ENCODE measurements at regions not wholly inside any gene's neighbourhood (a gene's known extent, or its start where the extent isn't known, plus 50 kb on each side); places are given as distances from the start of the nearest gene placed in this dataset.

- no peak for TF ChIP-seq FOS (IDR thresholded peaks at IDR 0.05; ENCODE audit: borderline replicate concordance, insufficient read depth, low read length)
- TF ChIP-seq JUN (IDR thresholded peaks at IDR 0.05; ENCODE audit: borderline replicate concordance, insufficient read depth, insufficient read length, low read depth) = no peak
- no peak for TF ChIP-seq GATA2 (IDR thresholded peaks at IDR 0.05; ENCODE audit: insufficient read depth, insufficient read length, low read depth, low read length)
- no peak for TF ChIP-seq MYC (IDR thresholded peaks at IDR 0.05; ENCODE audit: low read depth, low read length)
- TF ChIP-seq, protein P1, sequence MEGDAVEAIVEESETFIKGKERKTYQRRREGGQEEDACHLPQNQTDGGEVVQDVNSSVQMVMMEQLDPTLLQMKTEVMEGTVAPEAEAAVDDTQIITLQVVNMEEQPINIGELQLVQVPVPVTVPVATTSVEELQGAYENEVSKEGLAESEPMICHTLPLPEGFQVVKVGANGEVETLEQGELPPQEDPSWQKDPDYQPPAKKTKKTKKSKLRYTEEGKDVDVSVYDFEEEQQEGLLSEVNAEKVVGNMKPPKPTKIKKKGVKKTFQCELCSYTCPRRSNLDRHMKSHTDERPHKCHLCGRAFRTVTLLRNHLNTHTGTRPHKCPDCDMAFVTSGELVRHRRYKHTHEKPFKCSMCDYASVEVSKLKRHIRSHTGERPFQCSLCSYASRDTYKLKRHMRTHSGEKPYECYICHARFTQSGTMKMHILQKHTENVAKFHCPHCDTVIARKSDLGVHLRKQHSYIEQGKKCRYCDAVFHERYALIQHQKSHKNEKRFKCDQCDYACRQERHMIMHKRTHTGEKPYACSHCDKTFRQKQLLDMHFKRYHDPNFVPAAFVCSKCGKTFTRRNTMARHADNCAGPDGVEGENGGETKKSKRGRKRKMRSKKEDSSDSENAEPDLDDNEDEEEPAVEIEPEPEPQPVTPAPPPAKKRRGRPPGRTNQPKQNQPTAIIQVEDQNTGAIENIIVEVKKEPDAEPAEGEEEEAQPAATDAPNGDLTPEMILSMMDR (IDR thresholded peaks at IDR 0.05; ENCODE audit: extremely low read depth in 1 of 2, insufficient read depth in 1 of 2, low read depth in 1 of 2, low read length in 2 of 2) = no peak
- no peak for TF ChIP-seq POLR2AphosphoS5 (IDR thresholded peaks at IDR 0.05; ENCODE audit: insufficient read depth, low read depth, low read length)
- no peak for TF ChIP-seq EZH2 (IDR thresholded peaks at IDR 0.05; ENCODE audit: borderline replicate concordance, low read depth, low read length, severe bottlenecking)
- no peak for TF ChIP-seq POLR2A (IDR thresholded peaks at IDR 0.05; ENCODE audit: low read depth, low read length)
- intact Hi-C loops (cut with micrococcal nuclease) = no loop called here
- Histone ChIP-seq H4K20me1 (replicated peaks; ENCODE audit: control insufficient read depth, extremely low read depth, insufficient read depth, low read length) (no peaks in the 10 kb centered on the region), H3K9ac (replicated peaks; ENCODE audit: extremely low read depth, insufficient read depth, low read length) (no peak overlapping the region), H2AFZ (ENCODE audit: low read depth, low read length) (no peak overlapping the region), H3K36me3 (ENCODE audit: control insufficient read depth in 2 of 2, extremely low read depth in 1 of 2, insufficient read depth in 2 of 2, low read length in 2 of 2) (no peaks in the 10 kb centered on the region), H3K4me1 (ENCODE audit: control insufficient read depth, extremely low read depth, insufficient read depth, low read length) (no peaks in the 10 kb centered on the region), H3K9me3 (replicated peaks; ENCODE audit: control insufficient read depth, insufficient read depth, low read length) (no peaks in the 10 kb centered on the region), H3K9me1 (replicated peaks; ENCODE audit: control insufficient read depth, extremely low read depth, insufficient read depth, low read length) (no peaks in the 10 kb centered on the region), H3K27me3 (ENCODE audit: control insufficient read depth in 2 of 2, insufficient read depth in 2 of 2, low read length in 2 of 2) (no peaks in the 10 kb centered on the region), H3K4me2 (ENCODE audit: insufficient read depth, low read length) (no peak overlapping the region), H3K4me3 (replicated peaks in 1 of 3; ENCODE audit: insufficient read depth in 1 of 3, low read depth in 1 of 3, low read length in 3 of 3) (no peak overlapping the region), H3K79me2 (ENCODE audit: control insufficient read depth, insufficient read depth, low read length) (no peaks in the 10 kb centered on the region), H3K27ac (ENCODE audit: insufficient read depth, low read depth, low read length) (no peak overlapping the region)
- FAIRE-seq (no peak), DNase-seq (ENCODE audit: low read depth, low spot score) (no peak)
- ChIA-PET POLR2A (no interaction called here), CTCF (no interaction called here)
- dilution Hi-C loops (cut with MboI; ENCODE audit: extremely low pct_ligation_motif_present, low sequenced_read_pairs) = no loop called here
- BruUV-seq (replicated peaks) = no TSS peak
These were observed 650.7 kb upstream of the KLHL1 start for GRCh38 chr13:70758932-70759331.
